GM21423 (cell line): ENCODE measurements at regions not wholly inside any gene's neighbourhood (a gene's known extent, or its start where the extent isn't known, plus 50 kb on each side); places are given as distances from the start of the nearest gene placed in this dataset.

Experiments
- ATAC-seq: cut with Tn5 transposase; IDR thresholded peaks from one replicate; pipeline ENCODE4 v1.9.1; 2021; ENCODE audit warnings: mild to moderate bottlenecking, moderate library complexity; ENCODE audit not compliant: unreplicated experiment

DNA sequence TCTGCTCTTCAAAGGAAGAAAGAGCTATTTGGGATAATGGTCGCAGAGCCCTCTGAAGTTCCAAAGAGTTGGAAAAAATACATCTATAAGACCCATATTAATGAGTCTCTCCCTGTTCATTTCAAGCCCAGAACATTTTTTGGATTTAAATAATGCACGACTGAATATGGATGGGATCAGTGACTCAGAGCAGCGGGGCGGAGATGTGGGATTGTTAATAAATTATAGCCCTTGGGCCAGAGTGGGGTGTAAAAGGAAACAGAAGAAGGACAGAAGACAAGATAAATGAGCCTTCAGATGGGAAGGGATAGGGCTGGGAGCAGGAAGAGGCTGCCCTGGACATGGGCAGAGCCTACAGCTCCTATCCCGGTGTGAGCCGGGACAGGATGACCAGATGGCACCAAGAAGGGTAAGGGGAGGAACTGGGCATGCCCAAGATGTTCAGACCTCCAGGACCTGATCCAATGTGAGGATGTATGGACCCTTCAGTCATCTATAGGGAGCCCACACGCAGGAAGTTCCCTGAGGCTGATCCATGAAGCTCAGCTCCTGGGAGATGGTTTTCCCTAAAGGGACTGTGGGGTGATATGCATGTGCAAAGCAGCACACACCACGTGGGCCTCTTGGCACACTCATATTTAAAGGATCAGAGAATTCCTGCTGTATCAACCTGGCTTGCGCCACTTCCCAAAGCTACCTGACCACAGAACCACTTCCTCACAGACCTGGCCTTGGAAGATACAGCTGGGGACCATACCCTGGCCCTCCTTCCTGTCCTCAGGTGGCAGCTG lies 96.1 kb upstream of the PLXNA4 start:
- no peak for ATAC-seq

DNA sequence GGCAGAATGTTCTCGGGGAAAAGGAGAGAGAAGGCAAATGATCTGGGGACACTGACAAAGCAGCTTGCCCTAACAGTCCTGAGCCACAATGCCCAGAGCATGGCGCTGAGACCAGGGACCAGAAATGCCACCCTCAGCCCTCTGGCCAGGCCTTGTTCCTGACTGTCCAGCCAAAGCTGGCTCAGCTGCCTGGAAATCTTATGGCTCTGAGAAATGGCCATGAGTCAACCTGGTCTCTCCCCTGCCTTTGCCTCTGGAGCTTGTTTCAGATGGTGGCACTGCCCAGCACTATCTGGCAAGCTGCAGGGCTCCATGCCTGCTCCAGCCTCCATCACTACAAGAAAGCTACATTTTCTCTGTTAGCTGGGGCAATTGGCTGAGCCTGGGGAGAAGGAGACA lies 90.5 kb upstream of the PLXNA4 start:
- no peak for ATAC-seq

DNA sequence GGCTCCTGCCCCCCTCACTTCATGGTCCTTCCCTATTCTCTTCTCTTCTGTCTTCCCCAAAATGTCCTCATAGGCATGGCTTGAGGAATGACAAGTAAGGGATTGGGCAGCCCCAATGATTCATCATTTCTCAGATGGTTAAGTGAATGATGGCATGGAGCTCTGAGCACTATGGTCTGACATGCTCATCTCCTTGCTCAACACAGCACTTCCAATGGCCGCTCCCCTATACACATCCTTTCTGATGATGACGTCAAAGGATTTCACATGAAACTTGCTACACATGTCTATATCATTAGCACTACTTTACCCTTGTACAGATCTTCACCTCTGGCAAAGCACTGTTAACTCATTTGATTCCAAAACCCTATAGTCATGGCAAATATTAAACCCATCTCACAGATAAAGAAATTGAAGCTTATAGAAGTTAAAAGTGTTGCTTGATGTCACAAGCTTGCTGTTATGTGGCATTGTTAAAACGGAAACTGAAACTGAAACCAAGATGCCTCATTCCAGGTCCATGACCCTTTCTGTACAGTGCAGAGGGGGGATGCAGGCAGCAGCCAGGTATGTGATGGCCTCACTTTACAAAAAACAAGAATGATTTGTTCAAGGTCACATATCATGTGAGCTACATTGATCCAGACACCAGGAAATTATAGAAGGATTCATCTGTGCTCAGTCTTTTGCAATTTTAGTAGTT lies 90.0 kb upstream of the PLXNA4 start:
- ATAC-seq: peak; percentile 65

DNA sequence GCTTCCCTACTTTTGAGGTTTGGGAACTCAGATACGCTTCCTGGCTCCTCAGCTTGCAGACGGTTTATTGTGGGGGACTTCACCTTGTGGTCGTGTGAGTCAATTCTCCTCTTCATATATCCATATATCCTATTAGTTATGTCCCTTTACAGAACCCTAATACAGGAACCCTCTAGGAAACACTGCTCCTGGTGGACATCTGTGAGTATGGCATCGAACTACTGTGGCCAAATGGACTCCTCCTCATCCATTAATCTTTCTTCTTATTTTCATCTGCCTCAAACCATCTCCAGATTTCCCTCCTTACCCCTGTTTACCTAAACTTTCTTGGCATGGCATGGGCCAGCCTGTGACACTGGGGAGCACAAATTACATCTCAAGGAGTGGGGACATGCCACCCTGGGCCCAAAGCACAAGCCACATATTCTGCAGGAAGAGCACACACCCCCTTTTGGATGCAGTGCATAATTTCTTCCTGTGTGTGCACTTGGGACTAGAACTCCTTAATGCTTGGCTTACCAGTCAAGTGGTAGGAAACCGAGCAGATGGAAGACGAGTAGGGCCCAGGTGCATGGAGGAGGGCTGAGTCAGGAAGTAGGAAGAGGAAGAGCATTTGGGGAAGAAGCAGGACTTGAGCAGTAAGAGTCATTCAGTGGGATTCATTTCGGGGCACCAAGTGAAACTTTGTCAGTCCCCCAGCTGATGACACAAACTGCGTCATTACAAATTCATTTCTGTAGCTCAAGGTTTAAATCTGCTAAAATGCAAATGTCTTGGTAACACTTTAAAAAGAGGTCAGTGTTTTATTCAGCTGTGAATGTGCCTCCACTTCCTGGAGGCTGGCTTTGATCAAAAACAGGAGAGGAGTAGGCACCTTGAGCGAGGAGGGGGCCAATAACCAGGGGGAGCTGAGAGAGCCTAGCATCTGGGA lies 80.8 kb upstream of the PLXNA4 start:
- ATAC-seq: no peak

DNA sequence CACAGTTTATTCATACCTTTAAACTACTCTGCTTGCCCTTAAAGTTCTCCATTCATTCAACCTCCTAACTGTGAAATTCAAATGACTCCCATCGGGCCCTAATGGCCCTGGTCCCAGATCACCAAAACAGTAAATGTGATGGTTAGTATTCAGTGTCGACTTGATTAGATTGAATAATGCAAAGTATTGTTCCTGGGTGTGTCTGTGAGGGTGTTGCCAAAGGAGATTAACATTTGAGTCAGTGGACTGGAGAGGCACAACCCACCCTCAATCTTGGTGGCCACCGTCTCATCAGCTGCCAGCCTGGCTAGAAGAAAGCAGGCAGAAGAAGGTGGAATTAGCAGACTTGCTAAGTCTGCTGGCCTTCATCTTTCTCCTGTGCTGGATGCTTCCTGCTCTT lies 80.1 kb upstream of the PLXNA4 start:
- no peak for ATAC-seq

DNA sequence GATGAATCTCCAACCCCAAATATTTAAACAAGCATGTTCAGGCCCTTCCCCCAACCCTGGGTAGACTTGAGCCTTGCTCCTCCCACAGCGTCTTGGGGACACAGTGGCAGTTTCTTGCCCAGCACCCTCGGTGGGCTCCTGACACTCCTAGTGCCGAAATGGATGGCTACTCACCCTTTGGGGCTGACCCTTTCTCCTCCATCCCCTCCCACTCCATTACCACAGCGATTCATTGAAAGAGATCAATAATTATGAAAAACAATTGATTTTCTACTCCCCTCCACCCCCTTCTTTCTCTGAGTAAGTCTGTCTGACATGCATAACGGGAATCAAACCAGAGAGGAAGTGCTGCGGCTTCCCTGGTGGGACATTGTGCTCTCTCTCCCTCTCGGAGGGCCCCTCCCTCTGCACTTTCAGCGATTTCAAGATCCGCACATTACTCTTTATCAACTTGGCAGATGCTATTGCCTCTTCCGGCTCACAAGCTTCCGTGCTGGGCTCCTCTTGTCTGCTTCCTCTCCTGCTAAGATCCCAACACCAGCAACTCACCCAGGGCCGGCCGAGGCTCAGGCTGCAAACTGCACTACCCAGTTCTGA lies 79.0 kb upstream of the PLXNA4 start:
- peak; percentile 40 for ATAC-seq

DNA sequence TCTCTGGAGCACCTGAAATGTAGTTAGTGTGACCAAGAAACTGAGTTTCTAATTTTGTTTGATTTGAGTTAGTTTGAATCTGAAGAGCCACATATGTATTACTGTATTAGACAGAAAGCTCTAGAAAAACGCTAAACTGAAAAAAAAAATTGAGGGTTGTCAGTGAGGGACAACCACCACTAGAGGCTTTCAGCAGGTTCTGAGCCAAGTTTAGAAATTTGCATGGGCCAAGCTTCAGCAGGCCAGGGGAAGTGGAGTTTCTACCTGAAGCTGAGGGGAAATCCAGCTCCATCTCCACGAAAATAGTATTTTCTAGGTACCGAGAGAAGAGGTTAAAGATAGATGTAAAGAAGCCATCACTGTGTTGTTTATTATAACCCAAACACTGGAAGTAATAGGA lies 77.9 kb upstream of the PLXNA4 start:
- peak; percentile 66 for ATAC-seq

DNA sequence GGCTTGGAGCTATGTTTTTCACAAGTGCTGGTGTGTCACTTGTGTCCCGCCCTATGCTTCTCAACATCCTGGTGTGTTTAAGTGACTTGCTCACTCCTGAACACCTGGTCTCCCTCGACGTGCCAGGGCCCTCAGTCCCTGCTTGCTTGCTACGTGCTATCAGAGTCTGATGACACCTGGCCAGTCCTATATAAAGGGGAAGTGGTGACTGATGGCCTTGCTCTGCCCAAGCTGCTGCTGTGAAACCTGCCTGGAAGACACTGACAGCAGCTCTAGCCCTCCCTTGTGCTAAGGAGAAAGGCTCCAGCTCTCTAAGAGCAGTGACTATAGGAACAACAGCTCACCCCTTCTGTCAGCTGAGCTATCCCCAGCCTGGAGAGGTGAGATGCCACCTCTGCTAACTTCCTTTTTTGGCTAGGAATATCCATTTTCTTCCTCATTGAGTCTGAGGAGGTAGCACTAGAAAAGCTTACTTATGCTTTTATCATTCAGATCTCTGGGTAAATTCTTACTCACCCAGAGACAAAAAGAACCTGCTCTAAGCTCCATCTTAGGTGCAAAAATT lies 77.2 kb upstream of the PLXNA4 start:
- ATAC-seq: peak; percentile 45

DNA sequence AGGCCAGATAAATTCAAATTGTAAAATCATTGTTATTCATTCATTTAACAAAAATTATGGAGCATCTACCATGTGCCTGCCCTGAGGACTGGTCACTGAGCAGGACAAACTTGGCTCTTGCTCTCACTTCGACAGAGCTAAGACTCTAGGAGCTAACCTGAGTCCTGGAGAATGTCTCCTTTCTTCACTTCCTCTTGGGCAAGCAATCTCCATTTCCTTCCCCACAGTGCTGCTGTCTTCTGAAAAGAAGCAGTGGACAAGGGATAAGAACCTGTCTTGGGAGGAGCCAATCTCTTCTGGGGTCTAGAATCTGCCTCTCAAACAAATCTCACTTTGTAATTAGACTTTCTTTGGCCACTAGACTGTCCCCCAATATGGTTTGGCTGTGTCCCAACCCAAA lies 76.2 kb upstream of the PLXNA4 start:
- ATAC-seq: no peak

DNA sequence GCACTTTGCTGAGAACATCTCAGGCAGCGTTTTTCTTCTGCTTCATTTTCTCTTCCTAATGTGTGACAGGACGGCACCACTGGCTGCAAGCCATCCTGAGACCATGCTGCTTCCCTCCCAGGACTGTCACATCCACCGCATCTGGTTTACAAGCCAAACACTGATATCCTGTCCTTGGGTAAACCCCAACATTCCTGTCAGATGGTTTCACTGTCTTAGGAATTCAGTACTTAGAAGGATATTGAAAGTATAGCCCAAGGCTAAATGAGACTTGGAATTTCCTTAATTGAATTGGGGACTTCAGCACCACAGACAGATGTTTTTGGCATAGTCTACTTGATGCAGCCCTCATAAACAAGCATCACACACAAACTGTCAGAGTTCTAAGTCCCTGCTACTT lies 74.2 kb upstream of the PLXNA4 start:
- no peak for ATAC-seq

DNA sequence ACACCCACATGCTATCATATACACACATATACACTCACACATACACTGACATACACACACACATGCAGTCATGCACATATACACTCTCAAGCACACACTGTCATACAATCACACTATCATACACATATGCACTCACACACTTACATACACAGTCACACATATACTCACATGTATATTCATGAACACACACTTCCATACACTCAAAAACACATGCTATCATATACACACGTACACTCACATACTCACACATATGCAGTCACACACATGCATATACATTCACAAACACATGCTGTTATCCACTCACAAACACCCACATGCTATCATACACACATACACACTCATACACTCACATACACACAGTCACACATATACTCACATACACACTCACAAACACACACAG lies 71.0 kb upstream of the PLXNA4 start:
- no peak for ATAC-seq

DNA sequence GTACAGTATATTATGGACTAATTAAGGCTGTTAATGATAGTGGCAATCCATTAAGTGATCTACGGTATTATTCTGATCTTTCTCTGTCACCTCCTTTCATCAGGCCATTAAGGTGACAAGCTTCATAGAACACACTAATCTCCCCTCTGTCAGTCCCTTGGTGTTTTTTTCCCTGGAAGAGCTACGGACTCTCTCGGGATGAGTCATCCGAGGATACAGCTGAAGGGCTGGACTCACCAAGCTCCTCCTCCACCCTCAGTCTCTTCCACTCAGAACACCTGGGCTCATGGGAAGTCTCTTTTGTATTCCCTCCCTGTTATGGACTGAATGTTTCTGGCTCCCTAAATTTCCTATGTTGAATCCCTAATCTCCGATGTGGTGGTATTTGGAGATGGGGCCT lies 69.8 kb upstream of the PLXNA4 start:
- no peak for ATAC-seq

DNA sequence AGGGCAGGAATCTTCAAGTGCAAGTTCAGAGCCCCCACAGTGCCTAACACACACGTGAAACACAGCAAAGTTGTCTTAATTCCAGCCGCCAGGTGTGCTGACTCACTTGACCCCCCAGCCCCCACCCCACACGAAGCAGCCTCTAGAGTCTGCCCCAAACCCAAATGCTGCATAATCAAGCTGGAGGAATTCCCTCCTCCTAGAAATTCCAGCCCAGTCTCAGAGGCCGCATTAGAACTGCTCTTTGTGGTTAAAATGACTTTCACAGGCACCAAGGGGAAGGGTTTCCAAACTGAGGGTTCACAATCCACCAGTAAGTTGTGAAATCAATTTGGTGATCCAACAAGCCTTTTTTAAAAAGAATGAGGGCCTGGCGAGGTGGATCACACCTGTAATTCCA lies 67.0 kb upstream of the PLXNA4 start:
- no peak for ATAC-seq

DNA sequence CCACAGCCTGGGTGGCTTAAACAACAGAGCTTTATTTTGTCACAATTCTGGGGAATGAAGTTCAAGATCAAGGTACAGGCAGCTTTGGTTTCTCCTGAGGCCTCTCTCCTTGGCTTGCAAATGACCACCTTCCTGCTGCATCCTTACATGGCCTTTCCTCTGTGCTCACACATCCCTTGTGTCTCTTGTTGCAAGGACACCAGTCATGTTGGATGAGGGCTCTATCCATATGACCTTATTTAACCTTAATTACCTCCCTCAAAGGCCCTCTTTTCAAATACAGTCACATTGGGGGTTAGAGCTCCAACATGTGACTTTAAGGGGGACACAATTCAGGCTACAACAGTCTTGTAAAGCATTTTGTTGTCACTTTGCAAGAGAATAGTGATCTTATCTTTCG lies 65.0 kb upstream of the PLXNA4 start:
- ATAC-seq: no peak

DNA sequence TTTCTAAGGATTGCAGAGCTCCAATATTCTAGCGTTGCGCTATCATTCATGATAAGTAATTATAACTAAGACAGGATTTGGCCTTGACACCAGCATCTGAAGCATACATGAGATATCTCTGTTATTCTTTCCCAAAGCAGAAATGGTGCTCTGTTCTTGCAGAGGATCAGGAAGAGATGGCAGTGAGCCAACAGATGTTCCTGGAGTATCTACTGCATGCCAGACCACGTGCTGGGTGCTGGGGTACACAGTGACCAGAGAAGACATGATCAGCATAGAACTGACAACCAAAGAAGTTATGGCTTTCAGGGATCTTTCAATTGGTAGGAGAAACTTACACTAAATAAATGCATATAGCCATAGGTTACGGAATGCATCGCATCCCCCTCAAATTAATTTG lies 63.7 kb upstream of the PLXNA4 start:
- ATAC-seq: no peak

DNA sequence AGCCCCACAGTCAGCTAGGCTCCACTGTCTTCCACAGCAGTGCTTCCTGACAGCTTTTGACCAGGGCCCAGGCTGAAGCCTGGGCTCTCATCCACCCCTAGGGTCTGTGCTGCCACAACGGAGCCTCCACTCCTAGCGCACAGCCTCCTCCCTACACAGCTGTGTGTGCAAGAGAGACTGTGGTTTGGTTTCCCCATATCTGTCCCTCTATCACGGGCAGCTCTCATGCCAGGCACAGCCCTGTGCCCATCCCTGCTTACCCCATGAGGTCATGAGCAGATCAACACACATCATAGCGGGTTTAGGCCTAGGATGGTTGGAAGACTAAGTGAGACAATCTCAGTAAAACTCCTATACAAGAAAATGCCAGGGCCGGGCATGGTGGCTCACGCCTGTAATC lies 61.7 kb upstream of the PLXNA4 start:
- ATAC-seq: no peak

DNA sequence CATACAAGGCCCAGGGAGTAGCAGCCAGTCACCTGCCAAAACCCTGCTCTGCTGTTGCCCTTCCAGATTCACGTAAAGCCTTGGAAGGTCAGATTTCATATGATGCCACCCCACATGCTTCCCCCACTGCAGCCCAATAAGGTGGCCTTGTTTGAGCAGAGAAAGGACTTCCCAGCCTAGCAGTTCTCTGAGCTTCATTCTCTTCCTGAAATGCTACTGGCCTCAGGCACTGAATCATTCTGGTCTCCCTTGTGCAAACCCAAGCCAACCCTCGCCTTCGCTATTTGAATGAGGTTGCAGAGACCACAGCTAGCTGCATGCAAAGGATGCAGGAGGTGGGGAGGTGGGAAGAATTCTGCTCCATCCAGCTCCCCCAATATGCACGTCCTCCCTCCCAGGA lies 60.3 kb upstream of the PLXNA4 start:
- ATAC-seq: no peak

DNA sequence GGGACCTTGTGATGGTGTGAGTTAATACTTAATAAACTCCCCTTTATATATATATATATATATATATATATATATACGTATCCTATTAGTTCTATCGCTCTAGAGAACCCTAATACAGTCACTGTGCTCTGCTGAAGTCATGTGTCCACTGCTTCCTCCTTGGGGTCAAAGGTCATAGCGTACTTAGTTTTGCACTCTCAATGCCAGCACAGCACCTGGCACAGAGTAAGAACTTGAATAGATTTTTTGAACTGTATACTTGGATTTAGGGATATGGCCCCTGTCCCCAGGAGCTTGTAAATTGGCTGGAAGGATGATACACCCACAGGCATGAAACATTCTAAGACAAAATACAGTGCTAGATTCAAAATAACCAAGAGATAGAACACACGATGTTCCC lies 58.9 kb upstream of the PLXNA4 start:
- no peak for ATAC-seq

DNA sequence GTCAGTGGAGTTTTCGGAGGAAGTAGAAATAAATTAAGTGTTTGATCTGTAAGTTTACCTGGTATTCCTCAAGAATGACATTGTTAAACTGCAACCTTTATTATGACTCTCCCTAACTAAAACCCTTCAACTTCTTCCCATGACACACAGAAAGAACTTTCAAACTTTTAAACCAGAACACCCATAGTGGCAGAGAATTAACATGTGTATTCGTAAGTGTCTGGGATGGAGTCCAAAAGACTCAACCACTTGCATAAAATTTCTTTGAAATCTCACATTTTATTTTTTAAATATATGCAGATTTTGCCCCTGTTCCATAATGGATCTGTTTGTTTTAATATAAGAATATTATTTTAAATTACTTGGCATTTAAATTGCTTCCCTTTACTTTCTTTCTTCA lies 54.6 kb upstream of the PLXNA4 start:
- ATAC-seq: no peak
